ENCODE measurements at regions not wholly inside any gene's neighbourhood (a gene's known extent, or its start where the extent isn't known, plus 50 kb on each side); places are given as distances from the start of the nearest gene placed in this dataset.

DNA sequence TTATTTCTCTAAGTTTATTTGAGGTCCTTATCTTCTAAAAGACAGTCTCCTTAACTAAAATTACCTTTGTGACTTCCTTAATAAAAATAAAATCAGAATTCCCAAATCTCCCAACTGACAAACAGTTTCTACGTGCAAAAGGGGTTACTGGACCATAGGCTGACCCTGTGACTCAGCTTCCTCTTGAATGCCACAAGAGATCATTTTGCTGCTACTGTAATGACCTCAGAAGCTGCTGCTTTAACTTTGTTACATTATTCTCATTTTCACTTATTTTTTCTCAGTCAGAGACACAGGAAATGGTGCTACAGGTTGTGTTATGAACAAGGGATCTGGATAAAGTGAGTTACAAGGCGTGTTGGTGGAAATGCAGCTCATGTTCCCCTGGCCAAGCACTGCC lies 132.2 kb upstream of the TMTC2 start:
- intact Hi-C loops (cut with DNase I), result no loop called here
- Histone ChIP-seq H3K27me3 (no peaks in the 10 kb centered on the region), H3K4me3 (no peak overlapping the region), H3K27ac (no peak overlapping the region), H3K4me1 (no peaks in the 10 kb centered on the region), H3K36me3 (no peaks in the 10 kb centered on the region), H3K9me3 (no peaks in the 10 kb centered on the region)
- ATAC-seq (no peak), FAIRE-seq (no peak), DNase-seq (no peak)
- TF ChIP-seq, protein P1, sequence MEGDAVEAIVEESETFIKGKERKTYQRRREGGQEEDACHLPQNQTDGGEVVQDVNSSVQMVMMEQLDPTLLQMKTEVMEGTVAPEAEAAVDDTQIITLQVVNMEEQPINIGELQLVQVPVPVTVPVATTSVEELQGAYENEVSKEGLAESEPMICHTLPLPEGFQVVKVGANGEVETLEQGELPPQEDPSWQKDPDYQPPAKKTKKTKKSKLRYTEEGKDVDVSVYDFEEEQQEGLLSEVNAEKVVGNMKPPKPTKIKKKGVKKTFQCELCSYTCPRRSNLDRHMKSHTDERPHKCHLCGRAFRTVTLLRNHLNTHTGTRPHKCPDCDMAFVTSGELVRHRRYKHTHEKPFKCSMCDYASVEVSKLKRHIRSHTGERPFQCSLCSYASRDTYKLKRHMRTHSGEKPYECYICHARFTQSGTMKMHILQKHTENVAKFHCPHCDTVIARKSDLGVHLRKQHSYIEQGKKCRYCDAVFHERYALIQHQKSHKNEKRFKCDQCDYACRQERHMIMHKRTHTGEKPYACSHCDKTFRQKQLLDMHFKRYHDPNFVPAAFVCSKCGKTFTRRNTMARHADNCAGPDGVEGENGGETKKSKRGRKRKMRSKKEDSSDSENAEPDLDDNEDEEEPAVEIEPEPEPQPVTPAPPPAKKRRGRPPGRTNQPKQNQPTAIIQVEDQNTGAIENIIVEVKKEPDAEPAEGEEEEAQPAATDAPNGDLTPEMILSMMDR (IDR thresholded peaks at IDR 0.05), result no peak
- 57 to 71% methylated on average over 2 of the region's 2 CpGs for WGBS, 2 donors

DNA sequence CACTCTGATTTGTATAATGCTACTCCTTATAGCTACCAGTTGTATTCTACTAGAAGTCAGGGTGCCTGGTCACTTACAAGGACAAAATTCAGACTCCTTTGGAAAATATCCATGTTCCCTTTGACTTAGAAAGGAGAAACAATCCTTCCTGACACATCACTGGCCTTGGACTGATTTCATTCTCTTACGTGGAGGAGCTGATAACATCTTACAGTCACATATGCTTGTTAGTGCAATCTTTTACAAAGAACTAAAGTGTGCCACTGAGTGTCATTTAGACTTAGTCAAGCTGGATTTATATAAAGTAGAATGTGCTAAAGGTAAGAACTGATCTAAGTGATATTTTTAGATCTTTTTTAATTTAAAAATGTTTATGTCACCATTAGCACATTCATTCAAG lies 131.0 kb upstream of the TMTC2 start:
- DNase-seq (no peak), ATAC-seq (no peak), FAIRE-seq (no peak)
- no peaks in the 10 kb centered on the region for H3K27me3 ChIP-seq
- WGBS, 2 donors, result 16 to 18% methylated on average over 1 of the region's 1 CpG
- TF ChIP-seq, protein P1 (IDR thresholded peaks at IDR 0.05), result no peak
- no peak overlapping the region for H3K4me3 ChIP-seq
- H3K27ac ChIP-seq, result no peak overlapping the region
- H3K9me3 ChIP-seq, result no peaks in the 10 kb centered on the region
- no peaks in the 10 kb centered on the region for H3K36me3 ChIP-seq
- no peaks in the 10 kb centered on the region for H3K4me1 ChIP-seq
- intact Hi-C loops (cut with DNase I), result no loop called here

DNA sequence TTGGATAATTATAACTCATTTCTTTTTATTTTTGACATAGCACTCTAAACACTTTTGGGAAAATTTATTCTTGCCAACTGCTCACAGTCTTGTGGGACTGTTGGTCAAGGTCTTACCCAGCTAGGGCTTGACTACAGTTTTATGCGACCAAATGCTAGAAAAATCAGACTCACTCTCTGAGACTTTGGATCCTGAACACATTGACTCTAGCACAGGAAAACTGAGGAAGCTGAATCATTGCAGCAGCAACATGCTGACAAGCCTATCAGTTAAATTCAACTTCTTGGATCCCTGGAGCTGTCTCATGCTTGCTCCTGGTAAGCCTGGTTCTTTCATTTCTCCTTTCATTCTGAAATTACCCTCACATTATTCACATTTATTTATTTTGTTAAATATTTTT lies 120.7 kb upstream of the TMTC2 start:
- no peaks in the 10 kb centered on the region for H3K27me3 ChIP-seq
- no peak for DNase-seq
- WGBS, 2 donors, result 43 to 51% methylated on average over 1 of the region's 1 CpG
- H3K36me3 ChIP-seq, result no peaks in the 10 kb centered on the region
- peaks cover 0 to 3% (median 0%) of the 10 kb centered on the region in 3 donors for H3K4me1 ChIP-seq
- intact Hi-C loops (cut with DNase I), result no loop called here
- H3K27ac ChIP-seq, result no peak overlapping the region
- ATAC-seq, result no peak
- no peak for FAIRE-seq
- no peak overlapping the region for H3K4me3 ChIP-seq
- H3K9me3 ChIP-seq, result no peaks in the 10 kb centered on the region
- TF ChIP-seq, protein P1 (IDR thresholded peaks at IDR 0.05), result no peak

DNA sequence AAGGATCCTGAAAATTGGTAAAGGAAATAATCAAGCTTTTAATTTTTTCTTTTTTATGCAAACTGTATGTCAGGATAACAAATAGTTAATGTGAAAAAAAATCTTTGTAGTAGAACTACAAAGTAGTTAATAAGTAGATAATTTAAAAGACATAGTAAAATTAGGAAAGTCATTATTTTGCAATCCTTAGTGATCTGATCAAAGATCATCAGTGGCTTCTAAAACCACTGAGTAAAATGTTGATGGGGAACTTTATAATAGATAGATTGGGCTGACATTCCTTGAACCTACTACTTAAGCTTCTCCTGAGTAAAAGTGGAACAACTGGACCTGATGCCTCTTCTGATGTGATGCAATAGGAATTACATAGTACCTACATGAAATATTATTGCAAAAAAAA lies 119.0 kb upstream of the TMTC2 start:
- FAIRE-seq (no peak), ATAC-seq (no peak), DNase-seq (no peak)
- no peaks in the 10 kb centered on the region for H3K9me3 ChIP-seq
- no peak overlapping the region for H3K27ac ChIP-seq
- H3K4me1 ChIP-seq, result peaks cover 0 to 3% (median 0%) of the 10 kb centered on the region in 3 donors
- H3K4me3 ChIP-seq, result no peak overlapping the region
- H3K36me3 ChIP-seq, result no peaks in the 10 kb centered on the region
- intact Hi-C loops (cut with DNase I), result no loop called here
- no peaks in the 10 kb centered on the region for H3K27me3 ChIP-seq
- TF ChIP-seq, protein P1 (IDR thresholded peaks at IDR 0.05), result no peak

DNA sequence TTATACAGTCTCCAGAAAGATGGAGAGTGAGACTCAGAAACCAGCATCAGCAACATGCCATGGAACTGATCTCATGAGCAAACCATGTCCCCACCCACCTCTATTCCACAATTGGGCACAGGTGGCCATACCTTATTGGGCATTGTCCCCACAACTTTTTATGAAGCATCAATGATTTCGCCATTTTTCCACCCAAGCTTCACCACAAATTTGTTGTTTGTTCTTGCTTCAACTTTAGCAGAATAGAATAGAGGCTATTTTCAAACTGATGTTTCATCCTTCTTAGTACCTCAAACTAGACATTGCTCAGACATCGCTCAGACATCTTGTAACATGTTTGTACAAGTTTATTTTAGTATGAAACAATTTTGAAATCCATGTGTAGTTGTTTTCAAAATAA lies 112.5 kb upstream of the TMTC2 start:
- Histone ChIP-seq H3K27me3 (no peaks in the 10 kb centered on the region), H3K9me3 (no peaks in the 10 kb centered on the region), H3K36me3 (no peaks in the 10 kb centered on the region), H3K4me3 (no peak overlapping the region), H3K4me1 (no peaks in the 10 kb centered on the region), H3K27ac (no peak overlapping the region)
- intact Hi-C loops (cut with DNase I), result no loop called here
- TF ChIP-seq, protein P1 (IDR thresholded peaks at IDR 0.05), result no peak
- 62 to 67% methylated on average over 2 of the region's 2 CpGs for WGBS, 2 donors
- no peak for DNase-seq
- no peak for FAIRE-seq
- ATAC-seq, result no peak

Data from pancreas (tissue), 10 donors.